ENCODE measurements at regions not wholly inside any gene's neighbourhood (a gene's known extent, or its start where the extent isn't known, plus 50 kb on each side); places are given as distances from the start of the nearest gene placed in this dataset.

DNA sequence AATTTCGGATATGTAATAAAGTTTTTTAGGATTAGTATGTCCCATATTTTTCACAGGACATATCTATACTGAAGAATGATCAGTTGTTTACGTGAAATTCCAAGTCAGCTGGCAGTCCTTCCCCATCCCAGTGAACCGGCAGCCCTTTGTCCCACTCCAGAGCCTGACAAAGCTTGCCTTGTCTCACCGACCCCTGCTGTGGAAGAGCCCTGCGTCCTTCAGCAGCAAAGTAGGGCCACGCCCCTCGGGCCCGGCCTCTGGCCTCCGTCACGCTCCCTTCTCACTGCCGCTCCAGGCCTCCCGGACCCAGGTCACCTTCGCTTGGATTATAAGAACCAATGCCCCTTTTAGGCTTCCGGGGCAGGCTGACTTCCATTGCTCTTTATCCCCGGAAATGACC is 89.8 kb upstream of the TGIF1 start:
- H3K4me1 Mint-ChIP-seq (ENCODE audit: low read depth): peaks cover 10% of the 10 kb centered on the region
- Histone ChIP-seq H3K27ac (ENCODE audit: low read depth in 1 of 2, low read length in 2 of 2) (no peak overlapping the region), H3K36me3 (ENCODE audit: insufficient read depth, low read length) (no peaks in the 10 kb centered on the region), H3K4me1 (ENCODE audit: insufficient read depth, low read length) (no peaks in the 10 kb centered on the region), H3K4me3 (ENCODE audit: low read length) (no peak overlapping the region), H3K9me3 (ENCODE audit: control insufficient read depth in 1 of 2, insufficient read depth in 1 of 2, low read length in 2 of 2) (peaks cover 0 to 6% of the 10 kb centered on the region in 2 experiments), H3K27me3 (ENCODE audit: control insufficient read depth in 1 of 2, insufficient read depth in 2 of 2, low read length in 2 of 2) (no peaks in the 10 kb centered on the region)
- no peaks in the 10 kb centered on the region for H3K36me3 Mint-ChIP-seq (ENCODE audit: low read depth)
- intact Hi-C loops (cut with DNase I, micrococcal nuclease): no loop called here
- DNase-seq (no peak), ATAC-seq (ENCODE audit: poor library complexity) (no peak)
- POLR2A ChIA-PET: no interaction called here
- H3K27me3 Mint-ChIP-seq: no peaks in the 10 kb centered on the region
- CTCF ChIA-PET: no interaction called here
- H3K9me3 Mint-ChIP-seq: no peaks in the 10 kb centered on the region
- TF ChIP-seq, protein P1, sequence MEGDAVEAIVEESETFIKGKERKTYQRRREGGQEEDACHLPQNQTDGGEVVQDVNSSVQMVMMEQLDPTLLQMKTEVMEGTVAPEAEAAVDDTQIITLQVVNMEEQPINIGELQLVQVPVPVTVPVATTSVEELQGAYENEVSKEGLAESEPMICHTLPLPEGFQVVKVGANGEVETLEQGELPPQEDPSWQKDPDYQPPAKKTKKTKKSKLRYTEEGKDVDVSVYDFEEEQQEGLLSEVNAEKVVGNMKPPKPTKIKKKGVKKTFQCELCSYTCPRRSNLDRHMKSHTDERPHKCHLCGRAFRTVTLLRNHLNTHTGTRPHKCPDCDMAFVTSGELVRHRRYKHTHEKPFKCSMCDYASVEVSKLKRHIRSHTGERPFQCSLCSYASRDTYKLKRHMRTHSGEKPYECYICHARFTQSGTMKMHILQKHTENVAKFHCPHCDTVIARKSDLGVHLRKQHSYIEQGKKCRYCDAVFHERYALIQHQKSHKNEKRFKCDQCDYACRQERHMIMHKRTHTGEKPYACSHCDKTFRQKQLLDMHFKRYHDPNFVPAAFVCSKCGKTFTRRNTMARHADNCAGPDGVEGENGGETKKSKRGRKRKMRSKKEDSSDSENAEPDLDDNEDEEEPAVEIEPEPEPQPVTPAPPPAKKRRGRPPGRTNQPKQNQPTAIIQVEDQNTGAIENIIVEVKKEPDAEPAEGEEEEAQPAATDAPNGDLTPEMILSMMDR (IDR thresholded peaks at IDR 0.05): no peak
- H3K27ac Mint-ChIP-seq: no peak overlapping the region
- H3K4me3 Mint-ChIP-seq: no peak overlapping the region

DNA sequence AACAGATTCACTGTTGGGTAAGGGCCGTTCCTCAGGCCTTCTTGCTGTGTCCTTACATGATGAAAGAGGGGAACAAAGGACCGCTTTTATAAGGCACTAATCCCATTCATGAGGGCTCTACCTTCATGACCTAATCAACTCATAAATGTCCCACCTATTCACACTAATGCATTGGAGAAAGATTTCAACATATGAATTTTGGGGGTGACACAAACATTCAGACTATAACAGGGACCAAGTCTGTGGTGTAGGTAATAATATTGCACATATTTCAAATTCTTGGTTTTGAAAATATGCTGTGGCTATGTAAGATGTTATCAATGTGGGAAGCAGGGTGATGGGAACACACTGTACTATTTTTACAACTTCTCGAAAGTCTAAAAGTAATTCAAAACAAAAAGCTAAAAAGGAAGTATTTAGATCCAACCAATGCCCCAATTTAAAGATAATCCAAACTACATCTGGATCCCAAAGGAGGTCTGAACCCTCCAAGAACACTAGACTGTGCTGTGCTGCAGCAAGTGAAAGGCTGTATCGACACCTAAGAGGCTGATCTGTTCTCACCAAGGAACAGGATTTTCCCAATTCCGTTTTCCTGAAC is 82.4 kb upstream of the TGIF1 start:
- Mint-ChIP-seq H3K27ac (no peak overlapping the region), H3K4me1 (ENCODE audit: low read depth) (no peaks in the 10 kb centered on the region), H3K27me3 (peaks cover 4% of the 10 kb centered on the region), H3K4me3 (no peak overlapping the region), H3K36me3 (ENCODE audit: low read depth) (no peaks in the 10 kb centered on the region), H3K9me3 (no peaks in the 10 kb centered on the region)
- no peaks in the 10 kb centered on the region for H3K4me1 ChIP-seq (ENCODE audit: insufficient read depth, low read length)
- H3K27me3 ChIP-seq (ENCODE audit: control insufficient read depth in 1 of 2, insufficient read depth in 2 of 2, low read length in 2 of 2): no peaks in the 10 kb centered on the region
- no peak overlapping the region for H3K4me3 ChIP-seq (ENCODE audit: low read length)
- POLR2A ChIA-PET: no interaction called here
- CTCF ChIA-PET: no interaction called here
- no peaks in the 10 kb centered on the region for H3K36me3 ChIP-seq (ENCODE audit: insufficient read depth, low read length)
- intact Hi-C loops (cut with DNase I, micrococcal nuclease): no loop called here
- H3K9me3 ChIP-seq (ENCODE audit: control insufficient read depth in 1 of 2, insufficient read depth in 1 of 2, low read length in 2 of 2): no peaks in the 10 kb centered on the region
- TF ChIP-seq, protein P1 (IDR thresholded peaks at IDR 0.05): no peak
- ATAC-seq (ENCODE audit: poor library complexity): no peak
- DNase-seq: no peak
- H3K27ac ChIP-seq (ENCODE audit: low read depth in 1 of 2, low read length in 2 of 2): no peak overlapping the region

DNA sequence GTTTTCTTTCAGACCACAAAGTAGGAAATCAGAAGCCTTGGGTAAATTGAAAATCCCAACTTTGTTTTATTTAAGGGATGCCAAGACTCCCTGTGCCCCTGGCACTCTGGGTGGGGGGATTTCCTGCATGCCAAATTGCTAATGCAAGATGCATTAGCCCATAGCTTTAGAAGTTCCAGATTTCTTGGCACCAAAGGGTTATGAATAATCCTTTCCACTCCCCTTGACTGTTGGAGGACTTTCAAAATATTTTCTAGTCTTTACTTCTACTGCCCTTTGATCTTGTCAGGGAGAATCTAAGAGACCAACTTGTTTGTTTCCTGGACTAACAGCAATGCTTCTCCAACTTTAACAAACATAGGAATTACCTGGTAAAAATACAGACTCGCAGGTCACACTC is 81.8 kb upstream of the TGIF1 start:
- ChIA-PET CTCF (no interaction called here), POLR2A (no interaction called here)
- Histone ChIP-seq H3K27ac (ENCODE audit: low read depth in 1 of 2, low read length in 2 of 2) (no peak overlapping the region), H3K36me3 (ENCODE audit: insufficient read depth, low read length) (no peaks in the 10 kb centered on the region), H3K27me3 (ENCODE audit: control insufficient read depth in 1 of 2, insufficient read depth in 2 of 2, low read length in 2 of 2) (no peaks in the 10 kb centered on the region), H3K4me1 (ENCODE audit: insufficient read depth, low read length) (no peaks in the 10 kb centered on the region), H3K4me3 (ENCODE audit: low read length) (no peak overlapping the region), H3K9me3 (ENCODE audit: control insufficient read depth in 1 of 2, insufficient read depth in 1 of 2, low read length in 2 of 2) (no peaks in the 10 kb centered on the region)
- Mint-ChIP-seq H3K4me3 (no peak overlapping the region), H3K36me3 (ENCODE audit: low read depth) (no peaks in the 10 kb centered on the region), H3K4me1 (ENCODE audit: low read depth) (no peaks in the 10 kb centered on the region), H3K27me3 (peaks cover 5% of the 10 kb centered on the region), H3K27ac (no peak overlapping the region), H3K9me3 (no peaks in the 10 kb centered on the region)
- TF ChIP-seq, protein P1 (IDR thresholded peaks at IDR 0.05): no peak
- ATAC-seq (ENCODE audit: poor library complexity) (no peak), DNase-seq (no peak)
- intact Hi-C loops (cut with DNase I, micrococcal nuclease): no loop called here
